Peyer's patch (tissue), 4 donors: ENCODE measurements at regions not wholly inside any gene's neighbourhood (a gene's known extent, or its start where the extent isn't known, plus 50 kb on each side); places are given as distances from the start of the nearest gene placed in this dataset.

Experiments used
- POLR2A ChIP-seq, 2 donors: fragments of 450-650 bp; IDR thresholded peaks; one replicate each; pipeline ENCODE4 v1.5.1; 2017; ENCODE audit warnings: antibody characterized with exemption in 2 of 2, mild to moderate bottlenecking in 2 of 2, moderate library complexity in 2 of 2
- TF ChIP-seq, protein P1 (sequence below), 6 experiments: fragments of 450-650 bp in 4 of 6; fragments of 200-600 bp in 2 of 6; sonication (generic) in 1 of 6; IDR thresholded peaks; one replicate each; pipeline ENCODE4 v1.5.1; 2017 to 2019; ENCODE audit warnings: antibody characterized with exemption in 6 of 6, mild to moderate bottlenecking in 3 of 6, moderate library complexity in 1 of 6

DNA sequence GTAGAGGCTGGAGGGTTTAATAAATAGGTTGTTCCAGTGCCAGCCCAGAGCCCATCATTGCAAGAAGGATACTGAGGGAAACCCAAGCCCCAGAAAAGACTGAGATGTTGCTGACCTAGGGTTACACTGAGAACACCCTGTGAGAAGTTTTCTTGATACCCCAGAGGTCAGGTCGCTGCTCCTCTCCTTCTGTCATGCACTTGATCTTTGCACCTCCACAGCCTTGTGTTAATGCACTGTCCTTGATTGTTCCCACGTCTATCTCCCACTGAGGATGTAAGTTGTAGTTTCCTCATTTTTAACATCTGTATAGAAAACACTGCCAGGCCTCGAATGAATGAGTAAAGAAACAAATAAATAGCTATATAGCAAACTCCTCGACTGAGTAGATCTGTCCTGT lies 195.3 kb upstream of the AHR start:
- TF ChIP-seq, protein P1, sequence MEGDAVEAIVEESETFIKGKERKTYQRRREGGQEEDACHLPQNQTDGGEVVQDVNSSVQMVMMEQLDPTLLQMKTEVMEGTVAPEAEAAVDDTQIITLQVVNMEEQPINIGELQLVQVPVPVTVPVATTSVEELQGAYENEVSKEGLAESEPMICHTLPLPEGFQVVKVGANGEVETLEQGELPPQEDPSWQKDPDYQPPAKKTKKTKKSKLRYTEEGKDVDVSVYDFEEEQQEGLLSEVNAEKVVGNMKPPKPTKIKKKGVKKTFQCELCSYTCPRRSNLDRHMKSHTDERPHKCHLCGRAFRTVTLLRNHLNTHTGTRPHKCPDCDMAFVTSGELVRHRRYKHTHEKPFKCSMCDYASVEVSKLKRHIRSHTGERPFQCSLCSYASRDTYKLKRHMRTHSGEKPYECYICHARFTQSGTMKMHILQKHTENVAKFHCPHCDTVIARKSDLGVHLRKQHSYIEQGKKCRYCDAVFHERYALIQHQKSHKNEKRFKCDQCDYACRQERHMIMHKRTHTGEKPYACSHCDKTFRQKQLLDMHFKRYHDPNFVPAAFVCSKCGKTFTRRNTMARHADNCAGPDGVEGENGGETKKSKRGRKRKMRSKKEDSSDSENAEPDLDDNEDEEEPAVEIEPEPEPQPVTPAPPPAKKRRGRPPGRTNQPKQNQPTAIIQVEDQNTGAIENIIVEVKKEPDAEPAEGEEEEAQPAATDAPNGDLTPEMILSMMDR (IDR thresholded peaks at IDR 0.05): no peak
- TF ChIP-seq POLR2A (IDR thresholded peaks at IDR 0.05): no peak
